ENCODE measurements at regions not wholly inside any gene's neighbourhood (a gene's known extent, or its start where the extent isn't known, plus 50 kb on each side); places are given as distances from the start of the nearest gene placed in this dataset.
A peak's percentile ranks its signal among the peaks of the same experiment; 100 is the strongest.

- Histone ChIP-seq H4K91ac (ENCODE audit: insufficient read length, low read depth, low read length) (no peak overlapping the region), H4K5ac (ENCODE audit: insufficient read length, low read depth, low read length) (no peak overlapping the region), H4K20me1 (ENCODE audit: control insufficient read depth, insufficient read depth, insufficient read length) (no peaks in the 10 kb centered on the region), H3K79me1 (ENCODE audit: insufficient read depth, low read depth, low read length, poor library complexity, severe bottlenecking) (no peaks in the 10 kb centered on the region), H2BK20ac (ENCODE audit: low read depth, low read length, poor library complexity, severe bottlenecking) (no peak overlapping the region), H3K23ac (ENCODE audit: insufficient read length, low read depth, low read length) (no peak overlapping the region), H3K4me1 (ENCODE audit: insufficient read depth, low read length) (no peaks in the 10 kb centered on the region), H3K79me2 (ENCODE audit: insufficient read depth, low read length) (no peaks in the 10 kb centered on the region), H3K27me3 (ENCODE audit: insufficient read depth, low read length) (no peaks in the 10 kb centered on the region), H2BK12ac (ENCODE audit: insufficient read length, low read depth, low read length) (no peak overlapping the region), H3K27ac (ENCODE audit: insufficient read length, low read depth, low read length) (no peak overlapping the region), H3K9me3 (ENCODE audit: control insufficient read depth, low read depth, low read length) (no peaks in the 10 kb centered on the region), H3K14ac (ENCODE audit: insufficient read depth, low read length) (no peak overlapping the region), H2BK15ac (ENCODE audit: low read depth, low read length) (no peak overlapping the region), H2BK120ac (ENCODE audit: low read depth, low read length, poor library complexity, severe bottlenecking) (no peak overlapping the region), H4K8ac (replicated peaks; ENCODE audit: insufficient read length, low read depth, low read length) (no peak overlapping the region), H3K9ac (ENCODE audit: extremely low read depth, insufficient read length, low read length) (no peak overlapping the region), H3K18ac (ENCODE audit: insufficient read length, low read depth, low read length) (no peak overlapping the region), H3T11ph (ENCODE audit: low read length) (no peak overlapping the region), H3K23me2 (ENCODE audit: insufficient read length, low read depth, low read length, poor library complexity, severe bottlenecking) (no peaks in the 10 kb centered on the region), H2AFZ (ENCODE audit: low read length) (no peak overlapping the region), H2AK5ac (ENCODE audit: insufficient read length, low read length) (no peak overlapping the region), H2BK5ac (ENCODE audit: insufficient read length, low read length) (no peak overlapping the region), H3K4me2 (ENCODE audit: insufficient read depth, insufficient read length, low read length) (no peak overlapping the region), H3K56ac (ENCODE audit: insufficient read length, low read depth, low read length) (no peak overlapping the region), H3K4ac (ENCODE audit: low read depth, low read length) (no peak overlapping the region)
- Mint-ChIP-seq H3K27ac (0 out of 7 replicates have a peak overlapping the region, but pooled peaks of 1 of the 3 experiments have one; percentile 30), H3K4me1 (peaks cover 9 to 16% of the 10 kb centered on the region in 2 experiments), H3K9me3 (no peaks in the 10 kb centered on the region), H3K27me3 (ENCODE audit: low read depth) (peaks cover 7% of the 10 kb centered on the region), H3K36me3 (ENCODE audit: insufficient read depth in 1 of 3, low read depth in 3 of 3) (no peaks in the 10 kb centered on the region), H3K4me3 (no peak overlapping the region)
- WGBS (ENCODE audit: extremely low coverage, insufficient read length, low lambda C conversion rate), result no CpG with 5 or more reads among the region's 3 CpGs
- TF ChIP-seq, protein P1, sequence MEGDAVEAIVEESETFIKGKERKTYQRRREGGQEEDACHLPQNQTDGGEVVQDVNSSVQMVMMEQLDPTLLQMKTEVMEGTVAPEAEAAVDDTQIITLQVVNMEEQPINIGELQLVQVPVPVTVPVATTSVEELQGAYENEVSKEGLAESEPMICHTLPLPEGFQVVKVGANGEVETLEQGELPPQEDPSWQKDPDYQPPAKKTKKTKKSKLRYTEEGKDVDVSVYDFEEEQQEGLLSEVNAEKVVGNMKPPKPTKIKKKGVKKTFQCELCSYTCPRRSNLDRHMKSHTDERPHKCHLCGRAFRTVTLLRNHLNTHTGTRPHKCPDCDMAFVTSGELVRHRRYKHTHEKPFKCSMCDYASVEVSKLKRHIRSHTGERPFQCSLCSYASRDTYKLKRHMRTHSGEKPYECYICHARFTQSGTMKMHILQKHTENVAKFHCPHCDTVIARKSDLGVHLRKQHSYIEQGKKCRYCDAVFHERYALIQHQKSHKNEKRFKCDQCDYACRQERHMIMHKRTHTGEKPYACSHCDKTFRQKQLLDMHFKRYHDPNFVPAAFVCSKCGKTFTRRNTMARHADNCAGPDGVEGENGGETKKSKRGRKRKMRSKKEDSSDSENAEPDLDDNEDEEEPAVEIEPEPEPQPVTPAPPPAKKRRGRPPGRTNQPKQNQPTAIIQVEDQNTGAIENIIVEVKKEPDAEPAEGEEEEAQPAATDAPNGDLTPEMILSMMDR (conservative IDR thresholded peaks at IDR 0.05), result no peak
- no peak for DNase-seq
Measured at GRCh38 chr11:45473341-45473895, 187.3 kb upstream of the SYT13 start.

All from H9 (cell line).